Hepatocyte (in vitro differentiated cells): ENCODE measurements at regions not wholly inside any gene's neighbourhood (a gene's known extent, or its start where the extent isn't known, plus 50 kb on each side); places are given as distances from the start of the nearest gene placed in this dataset.
"Not testable (repeated sequence)": the region's sequence is repeated elsewhere in the genome, so short reads cannot be mapped to it uniquely, and the experiment has no call there.

Experiments used
- CTCF ChIP-seq: fragments of 200-600 bp; sonication (generic); IDR thresholded peaks from 2 replicates; pipeline ENCODE4 v1.5.1; 2016; ENCODE audit warnings: antibody characterized with exemption, mild to moderate bottlenecking; ENCODE audit not compliant: poor library complexity
- EZH2 ChIP-seq: fragments of 200-600 bp; sonication (generic); IDR thresholded peaks from 2 replicates; pipeline ENCODE4 v1.6.1; 2016; ENCODE audit warnings: antibody characterized with exemption, mild to moderate bottlenecking, borderline replicate concordance
- EZH2phosphoT487 ChIP-seq: fragments of 200-600 bp; sonication (generic); IDR thresholded peaks from one replicate; pipeline ENCODE4 v1.6.1; 2018; ENCODE audit warnings: antibody characterized with exemption, mild to moderate bottlenecking, low read depth, moderate library complexity; ENCODE audit not compliant: unreplicated experiment, severe bottlenecking

GRCh38 chr7:76937330-76937729 lies 94.8 kb downstream of the SPDYE17 start:
- TF ChIP-seq CTCF, EZH2phosphoT487, EZH2: not testable (repeated sequence)
